Amniotic epithelial cell (primary cell): ENCODE measurements at regions not wholly inside any gene's neighbourhood (a gene's known extent, or its start where the extent isn't known, plus 50 kb on each side); places are given as distances from the start of the nearest gene placed in this dataset.

ENCODE experiments used
- DNase-seq: peaks from one replicate; pipeline ENCODE4 v3.0.0-alpha.2; 2010; ENCODE audit warnings: low read depth

GRCh38 chr6:169965657-169966311 is 214.4 kb downstream of the ERMARD start:
- no peak for DNase-seq

GRCh38 chr6:169965239-169965638 is 213.8 kb downstream of the ERMARD start:
- no peak for DNase-seq

GRCh38 chr6:169964486-169965180 is 213.2 kb downstream of the ERMARD start:
- DNase-seq: no peak

- DNase-seq: no peak
Observed at GRCh38 chr6:169963581-169964297, 212.3 kb downstream of the ERMARD start.

- no peak for DNase-seq
Observed at GRCh38 chr6:169962604-169963469, 211.4 kb downstream of the ERMARD start.

GRCh38 chr6:169961772-169962561 is 210.5 kb downstream of the ERMARD start:
- DNase-seq: no peak

GRCh38 chr6:169960886-169961611 is 209.6 kb downstream of the ERMARD start:
- no peak for DNase-seq

DNA sequence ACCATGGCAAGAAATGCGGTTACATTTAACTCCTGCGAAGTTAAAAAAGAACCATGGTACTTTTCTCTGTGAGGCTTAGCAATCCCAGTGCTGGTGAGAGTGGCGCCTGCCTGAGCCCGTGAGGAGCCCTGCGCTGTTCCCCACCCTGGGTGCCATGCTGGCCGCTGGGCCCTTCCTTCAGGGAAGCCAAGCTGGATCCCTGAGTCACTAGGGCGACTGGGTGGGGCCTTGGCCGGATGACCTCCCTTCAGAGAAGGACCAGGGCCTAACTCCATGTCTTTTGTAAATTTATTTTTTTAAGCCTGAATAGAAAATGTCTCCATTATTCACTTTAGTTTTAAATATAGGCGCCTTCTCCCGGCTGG is 209.1 kb downstream of the ERMARD start:
- DNase-seq: no peak

DNA sequence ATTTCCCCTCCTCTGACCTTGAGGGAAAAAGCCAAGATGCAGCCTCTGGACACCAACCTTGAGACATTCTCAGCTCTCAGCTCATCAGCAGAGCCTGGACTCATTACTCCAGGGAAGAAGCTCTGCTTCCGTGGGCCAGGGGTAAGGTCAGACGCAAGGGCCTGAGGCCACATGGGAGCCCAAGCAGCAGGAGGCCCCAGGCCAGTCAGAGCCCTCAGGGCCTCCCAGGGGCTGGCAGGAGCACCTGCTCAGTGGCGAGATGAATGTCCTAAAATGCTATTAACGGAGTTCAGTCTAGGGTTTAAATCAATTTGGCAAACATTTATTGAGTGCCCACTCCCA is 208.6 kb downstream of the ERMARD start:
- no peak for DNase-seq

GRCh38 chr6:169959136-169960002 is 207.9 kb downstream of the ERMARD start:
- DNase-seq: no peak

GRCh38 chr6:169958510-169958909 is 207.1 kb downstream of the ERMARD start:
- no peak for DNase-seq

DNA sequence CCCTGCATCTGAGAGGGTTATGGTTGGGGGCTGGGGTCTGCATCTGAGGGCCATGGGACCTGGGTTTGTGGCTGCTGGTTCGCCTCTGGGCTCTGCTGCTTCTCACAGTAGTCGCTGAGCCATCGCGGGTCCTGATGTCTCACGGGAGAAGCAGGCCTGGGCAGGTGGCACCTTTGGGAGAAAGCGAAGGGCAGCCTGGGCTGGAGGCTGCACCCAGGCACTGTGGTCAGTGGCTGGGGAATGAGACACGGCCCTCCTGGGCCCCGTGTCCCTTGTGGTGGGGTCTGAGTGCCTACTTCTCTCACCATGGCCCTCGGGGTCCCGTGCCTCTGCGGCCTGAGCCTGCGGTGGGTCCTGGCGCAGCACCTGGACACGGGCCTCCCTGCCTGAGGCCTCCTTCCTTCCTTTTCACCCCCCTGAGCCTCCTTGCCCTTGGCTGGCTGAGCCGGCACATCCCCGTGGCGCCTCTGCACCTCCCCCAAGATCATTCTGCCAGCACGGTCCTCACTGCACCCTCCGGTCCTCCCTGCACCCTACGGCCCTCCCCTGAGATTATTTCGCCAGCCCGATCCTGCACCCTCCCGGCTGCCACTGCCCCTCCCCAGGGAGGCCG is 206.0 kb downstream of the ERMARD start:
- DNase-seq: no peak

DNA sequence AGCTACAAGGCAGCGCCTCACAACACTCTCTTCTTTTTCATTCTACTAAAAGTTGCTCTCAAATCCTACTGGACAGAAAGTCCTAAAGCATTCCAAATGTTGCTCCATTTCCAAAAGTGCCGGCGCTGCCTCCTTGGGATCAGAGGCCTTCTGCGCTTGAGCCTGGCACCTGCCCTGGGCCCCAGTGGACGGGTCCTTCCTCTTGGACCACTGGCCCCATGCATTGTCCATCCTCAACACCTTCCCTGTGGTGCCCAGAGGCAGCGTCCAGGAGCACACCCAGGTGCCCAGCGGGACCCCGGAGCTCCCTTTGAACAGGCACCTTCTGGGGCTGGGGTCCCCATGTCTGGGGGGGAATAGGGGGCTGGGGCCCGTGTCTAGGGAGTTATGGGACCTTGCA is 205.2 kb downstream of the ERMARD start:
- DNase-seq: no peak

- DNase-seq: no peak
Observed at GRCh38 chr6:169955731-169956437, 204.5 kb downstream of the ERMARD start.

GRCh38 chr6:169954977-169955376 is 203.6 kb downstream of the ERMARD start:
- no peak for DNase-seq

- DNase-seq: no peak
Observed at GRCh38 chr6:169953686-169954085, 202.3 kb downstream of the ERMARD start.

DNA sequence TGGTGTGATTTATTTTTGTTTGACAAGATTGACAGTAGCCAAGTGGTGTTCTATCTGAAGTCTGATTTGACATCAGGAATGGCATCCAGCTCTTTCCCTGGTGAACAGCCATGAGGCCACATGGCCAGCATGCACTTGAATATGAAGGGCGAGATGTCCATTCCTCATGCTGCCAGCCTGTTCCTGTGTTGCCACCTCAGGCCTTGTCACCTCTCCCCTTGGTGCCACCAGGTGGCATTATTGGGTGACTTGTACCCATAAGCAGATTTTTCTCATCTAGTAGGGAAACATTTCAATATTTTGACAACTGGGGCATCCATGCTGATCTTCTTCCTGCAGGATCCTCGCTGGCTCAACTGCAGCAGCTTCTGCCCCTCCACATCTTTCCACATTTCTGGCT is 199.1 kb downstream of the ERMARD start:
- DNase-seq: no peak

- DNase-seq: no peak
Observed at GRCh38 chr6:169949511-169950097, 198.2 kb downstream of the ERMARD start.
